Ovary (tissue), 7 donors: ENCODE measurements at regions not wholly inside any gene's neighbourhood (a gene's known extent, or its start where the extent isn't known, plus 50 kb on each side); places are given as distances from the start of the nearest gene placed in this dataset.

Source experiments
- DNase-seq, 5 donors: peaks; one replicate each; pipeline ENCODE4 v3.0.0-alpha.2; 2019 to 2020
- H3K27ac ChIP-seq, 2 donors: fragments of 200-600 bp; one replicate each; pipeline versions ENCODE4 v1.5.1 to v1.8.0; 2019 to 2022
- H3K27me3 ChIP-seq: fragments of 200-600 bp; one replicate; pipeline ENCODE4 v1.8.0; 2022
- H3K36me3 ChIP-seq: fragments of 200-600 bp; sonication (generic); one replicate; pipeline ENCODE4 v1.5.1; 2019
- H3K4me1 ChIP-seq: one replicate; pipeline ENCODE4 v1.8.1; 2013; ENCODE audit warnings: mild to moderate bottlenecking, moderate library complexity; ENCODE audit not compliant: insufficient read depth
- H3K4me3 ChIP-seq: fragments of 200-600 bp; sonication (generic); one replicate; pipeline ENCODE4 v1.5.1; 2017
- H3K9me3 ChIP-seq, 2 donors: fragments of 200-600 bp in 1 of 2; sonication (generic) in 1 of 2; one replicate each; pipeline versions ENCODE4 v1.5.1 to v1.8.1; 2013 to 2019; ENCODE audit warnings: mild to moderate bottlenecking in 1 of 2, moderate library complexity in 1 of 2
- EP300 ChIP-seq: sonication (generic); formaldehyde crosslinking; IDR thresholded peaks from one replicate; pipeline ENCODE4 v1.6.1; 2017; ENCODE audit warnings: antibody characterized with exemption
- POLR2A ChIP-seq: fragments of 450-650 bp; IDR thresholded peaks from one replicate; pipeline ENCODE4 v1.6.1; 2017; ENCODE audit warnings: antibody characterized with exemption, mild to moderate bottlenecking, moderate library complexity
- WGBS, 3 donors: extraction: QIAGEN DNeasy Blood & Tissue Kit in 1 of 3; methylation state at CpG; one replicate each; pipeline versions ENCODE4 v1.1.5 to v1.1.7; 2013 to 2017; 5-methylcytosine and 5-hydroxymethylcytosine counted together
- intact Hi-C, 4 donors: fragments of 100-400 bp; cut with DNase I; formaldehyde crosslinking; loops; one replicate each; pipeline versions ENCODE4 v1.11.0 to v1.15.1; 2022 to 2023
- TF ChIP-seq, protein P1 (sequence below), 3 donors: fragments of 450-650 bp in 2 of 3; fragments of 200-600 bp in 1 of 3; IDR thresholded peaks; one replicate each; pipeline versions ENCODE4 v1.5.1 to v1.8.0; 2016 to 2022; ENCODE audit warnings: antibody characterized with exemption in 3 of 3, mild to moderate bottlenecking in 1 of 3
- donor health status: DM: no; HTN: no; CAD: no; lungs with moderate emphysema.
- donor health status: DM: no; HTN: no; CAD: no.
- donor health status: Bipolar disorder and iron deficiency.
- donor health status: DM: no; HTN: no; CAD: no.
- donor health status: DM: yes; HTN: yes; CAD: no.

GRCh38 chr3:194043516-194043915 lies 92.4 kb upstream of the HES1 start:
- Histone ChIP-seq H3K4me1 (no peaks in the 10 kb centered on the region), H3K27ac (no peak overlapping the region), H3K36me3 (no peaks in the 10 kb centered on the region), H3K27me3 (no peaks in the 10 kb centered on the region), H3K9me3 (no peaks in the 10 kb centered on the region), H3K4me3 (no peak overlapping the region)
- intact Hi-C loops: no loop called here
- TF ChIP-seq, protein P1, sequence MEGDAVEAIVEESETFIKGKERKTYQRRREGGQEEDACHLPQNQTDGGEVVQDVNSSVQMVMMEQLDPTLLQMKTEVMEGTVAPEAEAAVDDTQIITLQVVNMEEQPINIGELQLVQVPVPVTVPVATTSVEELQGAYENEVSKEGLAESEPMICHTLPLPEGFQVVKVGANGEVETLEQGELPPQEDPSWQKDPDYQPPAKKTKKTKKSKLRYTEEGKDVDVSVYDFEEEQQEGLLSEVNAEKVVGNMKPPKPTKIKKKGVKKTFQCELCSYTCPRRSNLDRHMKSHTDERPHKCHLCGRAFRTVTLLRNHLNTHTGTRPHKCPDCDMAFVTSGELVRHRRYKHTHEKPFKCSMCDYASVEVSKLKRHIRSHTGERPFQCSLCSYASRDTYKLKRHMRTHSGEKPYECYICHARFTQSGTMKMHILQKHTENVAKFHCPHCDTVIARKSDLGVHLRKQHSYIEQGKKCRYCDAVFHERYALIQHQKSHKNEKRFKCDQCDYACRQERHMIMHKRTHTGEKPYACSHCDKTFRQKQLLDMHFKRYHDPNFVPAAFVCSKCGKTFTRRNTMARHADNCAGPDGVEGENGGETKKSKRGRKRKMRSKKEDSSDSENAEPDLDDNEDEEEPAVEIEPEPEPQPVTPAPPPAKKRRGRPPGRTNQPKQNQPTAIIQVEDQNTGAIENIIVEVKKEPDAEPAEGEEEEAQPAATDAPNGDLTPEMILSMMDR (IDR thresholded peaks at IDR 0.05): no peak
- TF ChIP-seq POLR2A (no peak), EP300 (no peak)
- WGBS, 3 donors: 83 to 88% (median 84%) methylated on average over 3 of the region's 3 CpGs
- DNase-seq: no peak

- no peaks in the 10 kb centered on the region for H3K27me3 ChIP-seq
- TF ChIP-seq, protein P1 (IDR thresholded peaks at IDR 0.05): no peak
- TF ChIP-seq EP300: no peak
- TF ChIP-seq POLR2A: no peak
- H3K27ac ChIP-seq: no peak overlapping the region
- DNase-seq: no peak
- H3K9me3 ChIP-seq: no peaks in the 10 kb centered on the region
- WGBS, 3 donors: 84 to 97% (median 87%) methylated on average over 1 of the region's 1 CpG
- H3K4me3 ChIP-seq: no peak overlapping the region
- no peaks in the 10 kb centered on the region for H3K36me3 ChIP-seq
- intact Hi-C loops: no loop called here
- no peaks in the 10 kb centered on the region for H3K4me1 ChIP-seq
Observed at GRCh38 chr3:194045289-194045688, 90.7 kb upstream of the HES1 start.

DNA sequence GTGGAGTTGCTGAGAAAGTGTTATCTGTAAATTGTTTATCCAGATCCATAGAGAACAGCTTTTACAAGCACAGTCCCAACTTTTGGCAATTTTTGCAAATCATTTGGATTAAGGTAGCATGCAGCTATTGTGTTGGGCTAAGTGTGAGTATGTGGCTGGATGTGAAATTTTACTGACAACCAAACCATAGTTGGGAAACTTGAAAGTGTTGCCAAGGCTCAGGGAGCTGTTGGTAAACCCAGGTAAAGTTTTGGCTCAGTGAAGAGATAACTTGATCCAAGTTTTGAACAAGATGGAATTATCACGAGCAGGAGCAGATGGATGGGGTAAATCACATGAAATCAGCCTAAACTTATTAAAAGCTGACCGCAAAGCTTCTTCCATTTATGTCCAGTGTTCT lies 90.0 kb upstream of the HES1 start:
- no peak for DNase-seq
- Histone ChIP-seq H3K4me1 (no peaks in the 10 kb centered on the region), H3K27me3 (no peaks in the 10 kb centered on the region), H3K4me3 (no peak overlapping the region), H3K27ac (no peak overlapping the region), H3K36me3 (no peaks in the 10 kb centered on the region), H3K9me3 (no peaks in the 10 kb centered on the region)
- TF ChIP-seq, protein P1 (IDR thresholded peaks at IDR 0.05): no peak
- TF ChIP-seq EP300 (no peak), POLR2A (no peak)
- intact Hi-C loops: no loop called here
- 95 to 100% (median 97%) methylated on average over 2 of the region's 2 CpGs for WGBS, 3 donors

DNA sequence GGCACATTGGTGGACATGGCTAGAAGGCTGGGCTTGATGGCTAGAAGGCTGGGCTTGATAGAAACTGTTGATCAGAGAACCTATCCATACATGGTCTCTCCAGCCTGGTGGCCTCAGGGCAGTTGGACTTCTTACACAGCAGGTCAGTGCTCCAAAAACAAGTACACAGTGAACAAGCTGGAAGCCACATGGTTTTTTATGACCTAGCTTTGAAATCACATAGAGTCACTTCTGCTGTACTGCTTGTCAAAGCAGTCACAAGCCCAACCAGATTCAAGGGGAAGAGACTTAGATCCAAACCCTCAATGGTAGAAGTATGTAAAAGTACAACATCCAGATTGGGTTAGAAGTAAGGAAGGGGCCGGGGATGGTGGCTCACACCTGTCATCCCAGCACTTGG lies 89.4 kb upstream of the HES1 start:
- WGBS, 3 donors: 89 to 100% (median 94%) methylated on average over 1 of the region's 1 CpG
- H3K9me3 ChIP-seq: peaks cover 0 to 5% of the 10 kb centered on the region in 2 donors
- H3K27me3 ChIP-seq: no peaks in the 10 kb centered on the region
- H3K4me1 ChIP-seq: no peaks in the 10 kb centered on the region
- H3K36me3 ChIP-seq: no peaks in the 10 kb centered on the region
- no peak overlapping the region for H3K4me3 ChIP-seq
- TF ChIP-seq EP300 (no peak), POLR2A (no peak)
- TF ChIP-seq, protein P1 (IDR thresholded peaks at IDR 0.05): no peak
- intact Hi-C loops: no loop called here
- DNase-seq: no peak
- no peak overlapping the region for H3K27ac ChIP-seq
